HL-60 (cell line): ENCODE measurements at regions not wholly inside any gene's neighbourhood (a gene's known extent, or its start where the extent isn't known, plus 50 kb on each side); places are given as distances from the start of the nearest gene placed in this dataset.

ENCODE experiments used
- DNase-seq, 2 experiments: peaks; one replicate each; pipeline ENCODE4 v3.0.0-alpha.2; 2010 to 2020; ENCODE audit warnings: low read depth in 1 of 2, low spot score in 1 of 2
- H3K27ac ChIP-seq: fragments of 250-450 bp; sonication (Bioruptor Pico); replicated peaks from 2 replicates; pipeline ENCODE4 v1.5.1; 2020; ENCODE audit warnings: mild to moderate bottlenecking, moderate library complexity
- H3K27me3 ChIP-seq: fragments of 250-450 bp; sonication (Bioruptor Pico); 2 replicates; pipeline ENCODE4 v1.5.1; 2021; ENCODE audit warnings: mild to moderate bottlenecking, moderate library complexity; ENCODE audit not compliant: insufficient read depth, poor library complexity, severe bottlenecking
- H3K4me3 ChIP-seq: replicated peaks from 2 replicates; pipeline ENCODE4 v1.5.1; 2011; ENCODE audit warnings: mild to moderate bottlenecking, control low read depth, low read length; ENCODE audit not compliant: insufficient read depth
- CTCF ChIP-seq: IDR thresholded peaks from one replicate; pipeline ENCODE4 v1.5.1; 2011; ENCODE audit warnings: low read length, control low read depth, inconsistent platforms; ENCODE audit not compliant: insufficient read depth
- GABPA ChIP-seq: IDR thresholded peaks from 2 replicates; pipeline ENCODE4 v1.6.1; 2012; ENCODE audit warnings: low read depth
- POLR2AphosphoS5 ChIP-seq: IDR thresholded peaks from 2 replicates; pipeline ENCODE4 v1.6.1; 2012; ENCODE audit warnings: low read depth
- REST ChIP-seq: IDR thresholded peaks from 2 replicates; pipeline ENCODE4 v1.6.1; 2012; ENCODE audit warnings: low read depth; ENCODE audit not compliant: insufficient replicate concordance
- SPI1 ChIP-seq: IDR thresholded peaks from 2 replicates; pipeline ENCODE4 v1.6.1; 2012; ENCODE audit warnings: low read depth, mild to moderate bottlenecking, borderline replicate concordance

GRCh38 chr4:146121757-146122156 lies 53.8 kb upstream of the LSM6 start:
- Histone ChIP-seq H3K4me3 (no peak overlapping the region), H3K27ac (no peak overlapping the region), H3K27me3 (no peaks in the 10 kb centered on the region)
- no peak for TF ChIP-seq GABPA
- no peak for TF ChIP-seq SPI1
- no peak for TF ChIP-seq REST
- no peak for TF ChIP-seq POLR2AphosphoS5
- no peak for TF ChIP-seq CTCF
- DNase-seq: no peak

DNA sequence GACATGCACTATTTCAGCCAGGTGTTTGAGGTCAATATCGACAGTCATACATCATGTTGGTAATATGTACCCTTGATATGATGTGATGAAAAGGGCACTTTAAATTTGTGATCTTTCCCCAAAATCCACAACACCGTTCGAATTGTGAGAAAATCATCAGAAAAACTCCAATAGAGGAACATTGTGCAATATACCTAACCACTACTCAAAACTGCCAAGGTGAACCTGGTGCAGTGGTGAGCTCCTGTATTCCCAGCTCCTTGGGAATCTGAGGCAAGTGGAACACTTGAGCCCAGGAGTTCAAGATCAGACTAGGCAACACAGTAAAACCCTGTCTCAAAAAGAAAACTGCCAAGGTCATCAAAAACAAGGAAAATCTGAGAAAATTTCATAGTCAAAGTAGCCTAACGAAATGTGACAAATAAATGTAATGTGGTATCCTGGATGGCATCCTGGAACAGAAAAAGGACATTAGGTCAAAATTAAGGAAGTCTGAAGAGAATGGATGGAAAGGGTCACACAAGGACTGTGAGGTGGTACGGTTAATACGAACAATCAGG lies 55.6 kb upstream of the LSM6 start:
- Histone ChIP-seq H3K4me3 (no peak overlapping the region), H3K27ac (no peak overlapping the region), H3K27me3 (no peaks in the 10 kb centered on the region)
- no peak for DNase-seq
- TF ChIP-seq POLR2AphosphoS5 (no peak), CTCF (no peak), GABPA (no peak), REST (no peak), SPI1 (no peak)

GRCh38 chr4:146114066-146114465 lies 61.5 kb upstream of the LSM6 start:
- no peaks in the 10 kb centered on the region for H3K27me3 ChIP-seq
- DNase-seq: no peak
- H3K4me3 ChIP-seq: no peak overlapping the region
- TF ChIP-seq POLR2AphosphoS5 (no peak), SPI1 (no peak), REST (no peak), GABPA (no peak), CTCF (no peak)
- H3K27ac ChIP-seq: no peak overlapping the region
